ENCODE measurements at regions not wholly inside any gene's neighbourhood (a gene's known extent, or its start where the extent isn't known, plus 50 kb on each side); places are given as distances from the start of the nearest gene placed in this dataset.
A peak's percentile ranks its signal among the peaks of the same experiment; 100 is the strongest.

- DNase-seq (ENCODE audit: low read depth) = no peak
These were observed 949.4 kb downstream of the TLE4 start for GRCh38 chr9:80521151-80521550.

DNA sequence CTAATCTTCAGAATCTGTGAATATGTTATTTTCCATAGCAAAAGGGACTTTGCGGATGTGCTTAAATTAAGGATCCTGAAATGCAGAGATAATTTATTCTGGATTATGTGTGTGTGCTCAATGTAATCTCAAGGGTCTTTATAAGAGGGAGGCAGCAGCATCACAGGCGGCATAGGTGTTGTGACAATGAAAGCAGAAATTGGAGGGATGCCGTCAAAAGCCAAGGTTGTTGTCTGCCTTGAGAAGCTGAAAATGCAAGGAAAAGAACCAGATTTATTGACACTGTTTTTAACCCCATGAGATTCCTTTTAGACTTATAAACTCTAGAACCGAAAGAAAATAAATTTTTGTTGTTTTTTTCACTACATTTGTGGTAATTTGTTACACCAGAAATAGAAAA lies 948.5 kb downstream of the TLE4 start:
- DNase-seq (ENCODE audit: low read depth) = no peak

DNA sequence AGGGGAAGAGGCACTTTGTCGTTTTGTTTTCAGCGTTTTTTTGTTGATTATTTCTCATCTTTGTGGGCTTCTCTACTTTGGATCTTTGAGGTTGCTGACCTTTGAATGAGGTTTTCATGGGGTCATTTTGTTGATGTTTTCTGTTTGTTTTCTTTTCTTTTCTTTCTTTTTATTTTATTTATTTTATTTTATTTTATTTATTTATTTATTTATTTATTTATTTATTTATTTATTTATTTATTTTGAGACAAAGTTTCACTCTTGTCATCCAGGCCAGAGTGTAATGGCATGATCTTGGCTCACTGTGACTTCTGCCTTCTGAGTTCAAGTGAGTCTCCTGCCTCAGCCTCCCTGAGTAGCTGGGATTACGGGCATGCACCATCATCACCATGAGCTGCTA lies 946.7 kb downstream of the TLE4 start:
- no peak for DNase-seq (ENCODE audit: low read depth)

GRCh38 chr9:80516679-80517078 lies 944.9 kb downstream of the TLE4 start:
- DNase-seq (ENCODE audit: low read depth) = no peak

DNA sequence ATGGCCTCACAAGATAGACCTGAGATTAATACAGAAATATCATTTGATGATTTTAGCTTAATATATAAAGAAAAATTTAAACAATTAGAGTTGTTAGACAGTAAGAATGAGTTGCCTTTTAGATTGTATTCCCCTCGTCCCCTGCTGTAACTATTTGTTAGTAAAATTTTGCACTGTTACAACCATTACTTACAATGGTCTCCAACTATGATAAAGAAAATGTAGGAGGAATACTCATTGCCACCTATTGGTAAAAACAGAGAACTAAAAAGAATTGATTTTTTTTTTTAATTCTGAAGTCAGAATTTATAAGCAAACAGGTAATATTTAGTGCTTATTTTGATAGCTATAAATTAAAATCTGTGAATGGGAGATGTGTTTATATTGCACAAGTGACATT lies 937.6 kb downstream of the TLE4 start:
- DNase-seq (ENCODE audit: low read depth) = peak; percentile 11

GRCh38 chr9:80507611-80508010 lies 935.8 kb downstream of the TLE4 start:
- no peak for DNase-seq (ENCODE audit: low read depth)

DNA sequence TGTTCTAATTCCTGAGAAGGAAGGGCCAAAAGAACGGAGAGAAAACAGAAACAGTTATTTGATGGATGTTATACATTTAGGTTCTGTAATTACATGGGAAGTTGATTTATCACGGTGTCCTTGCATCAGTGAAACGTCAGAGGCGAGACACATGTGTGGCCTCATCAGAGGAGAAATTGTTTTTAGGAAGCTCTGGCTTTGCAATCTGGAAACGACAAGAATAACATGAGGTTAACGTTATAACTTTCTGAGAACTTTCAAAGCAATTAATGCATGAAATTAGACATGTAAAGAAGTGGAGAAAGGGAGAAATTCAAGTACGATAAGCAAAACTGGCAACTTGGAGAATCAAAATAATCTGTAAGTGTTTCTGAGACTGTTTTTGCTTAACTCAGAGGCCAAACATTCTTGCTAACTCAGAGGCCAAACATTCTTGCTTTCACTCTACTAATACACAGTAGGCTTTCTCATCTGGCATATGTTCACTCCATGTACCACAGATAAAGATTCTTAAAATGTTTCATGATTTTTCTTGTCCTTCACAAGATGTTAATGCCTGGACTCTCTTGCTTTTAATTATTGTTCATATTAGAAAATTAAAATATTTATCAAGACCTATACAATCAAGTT lies 933.0 kb downstream of the TLE4 start:
- DNase-seq (ENCODE audit: low read depth) = peak; percentile 3

GRCh38 chr9:80503671-80504281 lies 932.0 kb downstream of the TLE4 start:
- DNase-seq (ENCODE audit: low read depth) = no peak

DNA sequence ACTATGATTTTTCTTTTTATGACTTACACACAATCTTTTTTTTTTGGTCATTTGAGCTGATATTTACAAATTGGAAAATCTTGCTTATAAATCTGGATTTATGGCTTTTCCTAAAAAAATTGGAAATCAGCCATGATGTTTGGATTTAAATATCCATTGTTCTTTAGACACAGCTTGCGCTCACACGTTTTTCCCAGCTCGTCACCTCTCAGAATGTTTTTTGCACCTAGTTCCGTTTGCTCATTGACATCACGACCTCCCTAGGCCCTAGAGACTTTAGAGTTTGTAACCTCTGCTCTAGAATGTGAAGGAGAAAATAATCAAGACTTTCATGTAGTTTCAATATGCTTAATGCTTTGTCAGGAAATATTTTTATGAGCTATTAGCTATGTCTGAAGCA lies 930.5 kb downstream of the TLE4 start:
- DNase-seq (ENCODE audit: low read depth) = no peak

DNA sequence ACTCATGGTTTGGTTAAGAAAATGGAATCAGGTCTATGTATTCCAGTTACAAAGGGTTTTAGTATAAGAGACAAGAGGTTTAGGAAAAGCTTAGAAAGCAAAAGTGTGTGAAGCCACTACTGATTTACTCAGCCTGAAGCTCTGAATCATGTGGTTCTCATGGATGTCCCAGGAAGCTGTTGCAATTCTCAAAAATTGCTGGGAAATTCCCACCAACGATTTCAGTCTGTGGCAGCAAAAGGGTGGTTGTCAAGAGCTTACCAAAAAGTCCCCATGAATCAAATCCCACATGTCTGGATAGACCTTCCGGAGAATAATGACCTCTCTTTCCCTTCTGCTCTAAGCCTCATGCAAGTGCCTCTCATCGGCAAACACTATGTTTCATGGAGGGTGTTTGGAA lies 929.9 kb downstream of the TLE4 start:
- peak; percentile 54 for DNase-seq (ENCODE audit: low read depth)

DNA sequence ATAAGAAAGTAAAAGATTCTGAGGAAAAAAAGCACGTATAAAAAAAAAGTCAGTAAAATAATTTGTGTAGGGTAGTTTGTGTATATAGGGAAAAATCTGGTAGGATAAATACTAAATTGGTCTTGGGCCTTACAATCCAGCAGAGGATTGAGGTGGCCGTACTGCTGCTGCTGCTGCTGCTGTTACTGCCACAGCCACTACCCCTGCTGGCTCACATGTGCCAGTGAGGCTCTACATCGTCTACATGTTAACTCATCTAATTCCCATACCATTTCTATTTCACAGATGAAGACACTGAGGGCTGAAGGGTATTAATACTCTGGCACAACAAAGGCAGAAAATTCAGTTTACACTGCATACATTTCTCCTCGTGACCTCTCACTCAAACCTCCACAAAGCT lies 928.5 kb downstream of the TLE4 start:
- no peak for DNase-seq (ENCODE audit: low read depth)

DNA sequence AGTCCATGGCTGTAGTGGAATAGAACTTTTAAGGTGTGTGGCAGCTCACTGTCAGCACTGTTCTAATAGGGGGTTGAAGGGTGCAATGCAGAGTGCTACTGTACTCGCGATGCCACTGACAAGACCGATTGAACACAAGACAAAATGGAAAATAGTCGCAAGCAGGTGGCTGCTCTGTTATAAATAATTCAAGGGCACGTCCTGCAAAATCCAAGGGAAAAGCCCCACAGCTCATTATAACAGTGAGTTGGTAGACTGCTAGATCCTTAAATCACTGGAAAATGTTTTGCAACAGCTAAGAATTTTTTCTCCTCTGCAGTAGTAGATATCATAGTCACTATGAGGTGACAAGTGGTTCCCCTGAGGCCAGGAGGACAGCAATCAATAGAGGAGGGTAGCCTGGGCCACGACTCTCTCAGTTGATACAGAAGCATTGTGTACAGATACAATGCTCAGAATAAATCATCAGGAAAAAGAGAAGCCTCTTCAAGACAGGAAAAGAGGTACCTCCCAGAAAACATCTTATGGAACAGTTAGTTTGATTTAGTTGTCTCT lies 926.3 kb downstream of the TLE4 start:
- DNase-seq (ENCODE audit: low read depth) = no peak

- no peak for DNase-seq (ENCODE audit: low read depth)
These were observed 925.3 kb downstream of the TLE4 start for GRCh38 chr9:80496901-80497556.

GRCh38 chr9:80493258-80493657 lies 921.5 kb downstream of the TLE4 start:
- DNase-seq (ENCODE audit: low read depth) = no peak

DNA sequence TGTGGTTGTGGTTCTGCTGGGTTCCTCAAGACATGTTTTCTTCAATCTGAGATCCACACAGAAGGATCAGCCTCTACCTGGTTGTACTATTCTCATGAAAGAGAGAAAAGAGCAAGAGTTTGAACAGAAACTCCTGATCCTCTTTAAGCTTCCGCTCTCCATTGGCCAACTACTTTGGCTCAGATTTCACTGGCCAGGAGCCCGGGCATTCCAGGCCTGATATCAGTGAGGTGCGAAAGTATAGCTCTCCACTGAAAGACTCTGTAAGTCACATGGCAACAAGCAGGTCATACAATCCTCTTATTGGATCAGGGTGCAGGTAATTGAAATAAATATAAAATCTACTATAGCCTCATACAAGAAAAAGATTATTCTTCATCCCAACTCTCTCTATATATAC lies 920.5 kb downstream of the TLE4 start:
- no peak for DNase-seq (ENCODE audit: low read depth)

DNA sequence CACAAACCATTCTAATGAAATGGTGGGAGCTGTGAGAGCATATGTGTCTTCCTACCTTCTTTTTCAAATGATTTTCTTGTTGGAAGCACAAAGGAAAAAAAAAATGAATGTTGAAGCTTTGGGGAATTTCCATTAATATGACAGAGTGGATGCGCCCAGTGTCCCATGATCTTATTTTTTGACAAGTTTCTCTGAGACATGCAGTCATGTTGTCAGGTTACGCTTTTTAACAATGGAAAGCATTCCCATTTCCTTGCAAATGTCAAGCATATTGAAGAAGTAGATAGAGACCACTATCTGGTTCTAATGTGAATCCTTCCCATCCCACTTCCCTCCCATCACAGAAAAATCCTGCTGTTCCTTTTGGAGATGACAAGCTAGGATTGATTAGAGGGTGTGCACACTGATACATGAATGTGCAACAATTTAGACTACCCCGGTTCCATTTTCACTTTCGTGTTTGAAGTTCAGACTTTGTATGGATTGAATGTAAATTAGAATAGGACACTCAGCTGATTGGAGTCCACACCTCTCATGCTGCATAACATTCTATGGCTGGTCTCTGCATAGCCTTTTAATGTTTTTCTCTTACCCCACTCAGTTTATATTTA lies 919.4 kb downstream of the TLE4 start:
- no peak for DNase-seq (ENCODE audit: low read depth)

DNA sequence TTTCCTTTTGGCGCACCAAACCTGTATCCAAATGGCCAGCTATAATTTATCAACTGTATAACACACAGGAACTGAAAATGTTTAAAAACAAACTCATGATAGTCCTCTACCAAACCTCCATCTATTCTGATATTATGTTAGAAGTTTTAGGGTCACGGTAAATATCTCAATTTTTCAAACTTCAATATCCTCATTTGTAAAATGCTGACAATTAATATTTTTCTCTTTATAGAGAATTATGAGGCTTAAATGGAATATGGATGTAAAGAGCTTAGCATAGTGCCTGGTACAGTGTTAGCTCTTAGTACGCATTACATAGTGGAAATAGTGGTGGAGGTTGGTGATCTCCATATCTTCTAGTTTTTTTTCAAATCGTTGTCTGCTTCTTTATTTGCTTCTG lies 917.6 kb downstream of the TLE4 start:
- no peak for DNase-seq (ENCODE audit: low read depth)

DNA sequence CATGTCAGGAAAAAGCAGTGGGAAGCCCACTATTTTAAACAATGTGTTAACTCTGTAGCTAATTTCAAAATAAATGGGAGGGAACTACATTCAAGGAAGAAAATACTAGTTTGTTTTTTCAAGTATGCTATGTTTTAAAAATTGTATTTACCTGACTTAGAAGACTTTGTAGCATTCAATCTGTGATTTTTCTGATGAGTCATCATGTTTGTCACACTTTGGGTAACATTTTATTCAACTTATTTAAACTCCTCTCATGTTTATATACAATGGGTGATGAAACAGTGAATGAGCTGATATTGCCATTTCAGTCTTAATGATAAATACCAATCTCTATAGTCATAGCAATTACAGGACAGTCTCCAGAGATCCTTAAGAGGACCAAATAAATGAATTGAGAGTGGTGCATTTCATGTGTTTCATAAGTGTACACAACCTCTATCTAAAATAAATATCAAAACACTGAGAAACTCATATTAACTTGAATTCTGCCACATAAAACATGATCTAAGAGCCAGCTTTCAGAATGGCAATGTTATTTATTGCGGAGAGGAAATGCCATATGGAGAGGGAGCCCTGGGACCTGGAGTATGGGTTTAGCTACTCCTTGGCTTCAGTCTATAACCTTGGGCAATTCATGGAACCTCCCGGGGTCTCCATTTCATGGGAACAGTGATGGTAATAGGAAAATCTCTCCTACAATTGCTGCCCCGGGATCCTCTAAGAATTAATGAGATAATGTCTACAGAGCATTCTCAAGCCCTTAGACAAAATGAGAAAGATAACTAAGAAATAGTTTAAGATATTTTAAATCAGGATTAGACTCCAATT lies 913.9 kb downstream of the TLE4 start:
- peak; percentile 19 for DNase-seq (ENCODE audit: low read depth)

- DNase-seq (ENCODE audit: low read depth) = peak; percentile 21
These were observed 910.5 kb downstream of the TLE4 start for GRCh38 chr9:80482251-80482650.

GRCh38 chr9:80467632-80468031 lies 895.9 kb downstream of the TLE4 start:
- DNase-seq (ENCODE audit: low read depth) = peak; percentile 22

DNA sequence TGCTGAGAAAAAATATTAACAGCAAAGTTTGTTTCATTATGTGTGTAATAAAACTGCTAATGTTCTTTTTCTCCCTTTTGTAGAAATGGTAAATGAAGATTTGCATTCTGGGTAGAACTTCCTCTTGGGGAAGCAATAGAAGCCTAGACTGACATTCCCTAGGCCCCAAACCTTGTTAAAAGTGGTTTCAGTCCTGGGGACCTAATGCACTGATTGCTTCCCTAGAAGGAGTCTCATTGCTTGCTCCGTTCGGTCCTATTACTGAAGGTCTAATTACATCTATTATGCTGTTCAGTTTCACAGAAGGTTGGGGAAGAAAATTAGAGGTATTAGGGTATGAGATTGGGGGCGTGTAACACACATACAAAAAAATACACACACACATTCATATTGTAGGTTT lies 893.8 kb downstream of the TLE4 start:
- no peak for DNase-seq (ENCODE audit: low read depth)

GRCh38 chr9:80449513-80449912 lies 877.7 kb downstream of the TLE4 start:
- no peak for DNase-seq (ENCODE audit: low read depth)
